Neural progenitor cell (in vitro differentiated cells): ENCODE measurements at regions not wholly inside any gene's neighbourhood (a gene's known extent, or its start where the extent isn't known, plus 50 kb on each side); places are given as distances from the start of the nearest gene placed in this dataset.

Experiments
- DNase-seq: peaks from one replicate; pipeline ENCODE4 v3.0.0-alpha.2; 2016; ENCODE audit warnings: low spot score
- H2AFZ ChIP-seq: fragments of 200-600 bp; sonication (generic); replicated peaks from 2 replicates; pipeline ENCODE4 v1.6.1; 2016; ENCODE audit warnings: antibody characterized with exemption
- H3F3A ChIP-seq: fragments of 200-600 bp; sonication (generic); 2 replicates; pipeline ENCODE4 v1.6.1; 2016; ENCODE audit warnings: antibody characterized with exemption, low read depth
- H3K27ac ChIP-seq: fragments of 200-600 bp; sonication (generic); 2 replicates; pipeline ENCODE4 v1.5.1; 2016; ENCODE audit warnings: mild to moderate bottlenecking
- H3K27me3 ChIP-seq: fragments of 200-600 bp; sonication (generic); 2 replicates; pipeline ENCODE4 v1.6.1; 2016; ENCODE audit warnings: mild to moderate bottlenecking, moderate library complexity
- H3K36me3 ChIP-seq: fragments of 200-600 bp; sonication (generic); 2 replicates; pipeline ENCODE4 v1.5.1; 2016
- H3K4me1 ChIP-seq: fragments of 200-600 bp; sonication (generic); 2 replicates; pipeline ENCODE4 v1.6.1; 2016; ENCODE audit warnings: mixed run types
- H3K4me2 ChIP-seq: fragments of 200-600 bp; sonication (generic); 2 replicates; pipeline ENCODE4 v1.6.1; 2016
- H3K4me3 ChIP-seq: fragments of 200-600 bp; sonication (generic); 2 replicates; pipeline ENCODE4 v1.5.1; 2016
- H3K79me2 ChIP-seq: fragments of 200-600 bp; sonication (generic); 2 replicates; pipeline ENCODE4 v1.6.1; 2016; ENCODE audit warnings: low read depth
- H3K9ac ChIP-seq: fragments of 200-600 bp; sonication (generic); 2 replicates; pipeline ENCODE4 v1.6.1; 2016
- H3K9me3 ChIP-seq: fragments of 200-600 bp; sonication (generic); 2 replicates; pipeline ENCODE4 v1.5.1; 2016; ENCODE audit warnings: low read depth
- H4K20me1 ChIP-seq: fragments of 200-600 bp; sonication (generic); 2 replicates; pipeline ENCODE4 v1.6.1; 2016; ENCODE audit warnings: low read depth
- H3K27ac Mint-ChIP-seq: 3 replicates; pipeline ENCODE4 v1.8.0; 2021; ENCODE audit warnings: mixed read lengths
- H3K27me3 Mint-ChIP-seq: 2 replicates; pipeline ENCODE4 v1.8.0; 2022; ENCODE audit warnings: low read depth, mild to moderate bottlenecking, inconsistent platforms, moderate library complexity, mixed read lengths; ENCODE audit not compliant: insufficient read depth
- H3K36me3 Mint-ChIP-seq: 3 replicates; pipeline ENCODE4 v1.8.0; 2021; ENCODE audit warnings: mixed read lengths
- H3K4me1 Mint-ChIP-seq: 3 replicates; pipeline ENCODE4 v1.8.0; 2021; ENCODE audit warnings: mixed read lengths
- H3K4me3 Mint-ChIP-seq: 3 replicates; pipeline ENCODE4 v1.8.0; 2021; ENCODE audit warnings: mild to moderate bottlenecking, moderate library complexity, mixed read lengths
- H3K9me3 Mint-ChIP-seq: 3 replicates; pipeline ENCODE4 v1.8.0; 2020; ENCODE audit warnings: mixed read lengths
- CTCF ChIP-seq: fragments of 200-600 bp; sonication (generic); IDR thresholded peaks from 2 replicates; pipeline ENCODE4 v1.5.1; 2017; ENCODE audit warnings: antibody characterized with exemption, mild to moderate bottlenecking
- EZH2 ChIP-seq: fragments of 200-600 bp; sonication (generic); IDR thresholded peaks from 2 replicates; pipeline ENCODE4 v1.6.1; 2017; ENCODE audit warnings: antibody characterized with exemption, mild to moderate bottlenecking, moderate library complexity
- EZH2phosphoT487 ChIP-seq: fragments of 200-600 bp; sonication (generic); IDR thresholded peaks from 2 replicates; pipeline ENCODE4 v1.6.1; 2017; ENCODE audit warnings: antibody characterized with exemption

- Histone ChIP-seq H3K27me3 (no peaks in the 10 kb centered on the region), H3K27ac (no peak overlapping the region), H2AFZ (no peak overlapping the region), H3K4me3 (no peak overlapping the region), H3K4me2 (no peak overlapping the region), H3K79me2 (no peaks in the 10 kb centered on the region), H3F3A (no peaks in the 10 kb centered on the region), H4K20me1 (no peaks in the 10 kb centered on the region), H3K4me1 (peaks cover 7% of the 10 kb centered on the region), H3K36me3 (no peaks in the 10 kb centered on the region), H3K9me3 (no peaks in the 10 kb centered on the region), H3K9ac (no peak overlapping the region)
- H3K27me3 Mint-ChIP-seq = peaks cover 5% of the 10 kb centered on the region
- TF ChIP-seq EZH2 (no peak), CTCF (no peak), EZH2phosphoT487 (no peak)
- no peaks in the 10 kb centered on the region for H3K4me1 Mint-ChIP-seq
- no peak overlapping the region for H3K27ac Mint-ChIP-seq
- no peak for DNase-seq
- no peaks in the 10 kb centered on the region for H3K36me3 Mint-ChIP-seq
- H3K4me3 Mint-ChIP-seq = no peak overlapping the region
- H3K9me3 Mint-ChIP-seq = no peaks in the 10 kb centered on the region
These were observed 79.8 kb upstream of the TUNAR start for GRCh38 chr14:95796788-95797187.

GRCh38 chr14:95787941-95788340 lies 74.0 kb upstream of the TCL1A start:
- no peak for DNase-seq
- Histone ChIP-seq H3K4me3 (no peak overlapping the region), H3F3A (no peaks in the 10 kb centered on the region), H3K27ac (no peak overlapping the region), H3K4me1 (no peaks in the 10 kb centered on the region), H3K79me2 (no peaks in the 10 kb centered on the region), H2AFZ (no peak overlapping the region), H3K4me2 (no peak overlapping the region), H3K27me3 (no peaks in the 10 kb centered on the region), H3K9me3 (no peaks in the 10 kb centered on the region), H3K36me3 (no peaks in the 10 kb centered on the region), H4K20me1 (no peaks in the 10 kb centered on the region), H3K9ac (no peak overlapping the region)
- H3K27me3 Mint-ChIP-seq = peaks cover 26% of the 10 kb centered on the region
- H3K4me1 Mint-ChIP-seq = peaks cover 4% of the 10 kb centered on the region
- no peak for TF ChIP-seq EZH2
- no peak for TF ChIP-seq EZH2phosphoT487
- no peak for TF ChIP-seq CTCF
- H3K9me3 Mint-ChIP-seq = no peaks in the 10 kb centered on the region
- no peak overlapping the region for H3K27ac Mint-ChIP-seq
- no peak overlapping the region for H3K4me3 Mint-ChIP-seq
- H3K36me3 Mint-ChIP-seq = no peaks in the 10 kb centered on the region

GRCh38 chr14:95786566-95786965 lies 72.6 kb upstream of the TCL1A start:
- no peak overlapping the region for H2AFZ ChIP-seq
- Mint-ChIP-seq H3K27ac (no peak overlapping the region), H3K36me3 (no peaks in the 10 kb centered on the region), H3K27me3 (peaks cover 20% of the 10 kb centered on the region), H3K4me3 (no peak overlapping the region), H3K9me3 (no peaks in the 10 kb centered on the region), H3K4me1 (peaks cover 4% of the 10 kb centered on the region)
- H3K4me2 ChIP-seq = no peak overlapping the region
- H3K27ac ChIP-seq = no peak overlapping the region
- TF ChIP-seq CTCF (no peak), EZH2 (no peak), EZH2phosphoT487 (no peak)
- H3F3A ChIP-seq = no peaks in the 10 kb centered on the region
- H3K79me2 ChIP-seq = no peaks in the 10 kb centered on the region
- H3K4me3 ChIP-seq = no peak overlapping the region
- H3K9ac ChIP-seq = no peak overlapping the region
- H3K9me3 ChIP-seq = no peaks in the 10 kb centered on the region
- H3K4me1 ChIP-seq = no peaks in the 10 kb centered on the region
- no peak for DNase-seq
- no peaks in the 10 kb centered on the region for H3K36me3 ChIP-seq
- H3K27me3 ChIP-seq = no peaks in the 10 kb centered on the region
- no peaks in the 10 kb centered on the region for H4K20me1 ChIP-seq
